Duodenal mucosa (tissue), 2 donors: ENCODE measurements at regions not wholly inside any gene's neighbourhood (a gene's known extent, or its start where the extent isn't known, plus 50 kb on each side); places are given as distances from the start of the nearest gene placed in this dataset.

Experiments used
- H3K27ac ChIP-seq: one replicate; pipeline ENCODE4 v1.7.0; 2013; ENCODE audit warnings: low read depth, low read length
- H3K27me3 ChIP-seq, 2 donors: one replicate each; pipeline ENCODE4 v1.7.0; 2013; ENCODE audit warnings: low read length in 2 of 2, control low read depth in 1 of 2; ENCODE audit not compliant: insufficient read depth in 2 of 2, control insufficient read depth in 1 of 2
- H3K36me3 ChIP-seq, 2 donors: one replicate each; pipeline ENCODE4 v1.7.0; 2013; ENCODE audit warnings: low read length in 2 of 2, control low read depth in 1 of 2; ENCODE audit not compliant: insufficient read depth in 2 of 2, control insufficient read depth in 1 of 2
- H3K4me1 ChIP-seq, 2 donors: one replicate each; pipeline ENCODE4 v1.7.0; 2013; ENCODE audit warnings: low read length in 2 of 2, control low read depth in 1 of 2; ENCODE audit not compliant: insufficient read depth in 2 of 2, control insufficient read depth in 1 of 2
- H3K4me3 ChIP-seq, 2 donors: one replicate each; pipeline ENCODE4 v1.7.0; 2013; ENCODE audit warnings: low read length in 2 of 2, low read depth in 1 of 2
- H3K9ac ChIP-seq, 2 donors: one replicate each; pipeline ENCODE4 v1.7.0; 2013; ENCODE audit warnings: low read length in 2 of 2, low read depth in 1 of 2
- H3K9me3 ChIP-seq, 2 donors: one replicate each; pipeline ENCODE4 v1.7.0; 2013; ENCODE audit warnings: low read length in 2 of 2, control low read depth in 1 of 2; ENCODE audit not compliant: control insufficient read depth in 1 of 2

DNA sequence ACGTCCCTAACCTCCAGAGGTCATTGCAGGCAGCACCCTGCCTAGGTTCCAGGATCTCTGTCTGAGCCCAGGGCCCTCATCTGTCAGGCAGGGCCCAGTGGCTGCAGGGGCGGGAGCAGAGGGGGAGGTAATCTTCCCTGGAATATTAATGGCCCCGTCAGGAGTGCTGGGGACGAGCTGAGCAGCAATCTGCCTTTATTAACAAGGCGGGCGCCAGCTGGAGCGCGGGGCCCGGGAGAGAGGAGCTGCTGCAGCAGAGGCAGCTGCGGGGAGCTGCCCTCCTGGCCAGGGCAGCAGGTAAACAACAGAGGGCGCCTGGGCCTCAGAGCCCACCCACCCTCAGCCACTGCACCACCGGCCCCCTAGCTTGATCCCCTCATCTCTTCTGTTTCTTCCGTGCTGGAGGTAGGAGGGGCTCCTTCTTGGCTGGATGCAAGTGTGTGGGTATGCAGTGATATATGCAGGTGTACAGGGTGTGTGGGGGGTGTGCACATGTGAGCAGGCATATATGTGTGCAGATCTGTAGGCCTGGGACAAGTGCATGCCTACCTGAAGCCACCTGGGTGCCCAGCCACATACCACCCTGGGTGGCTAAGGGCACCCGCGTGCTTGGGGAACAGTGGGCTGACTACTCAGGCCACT lies 131.8 kb upstream of the MLN start:
- no peaks in the 10 kb centered on the region for H3K4me1 ChIP-seq
- H3K9ac ChIP-seq, result no peak overlapping the region
- H3K4me3 ChIP-seq, result no peak overlapping the region
- H3K27ac ChIP-seq, result no peak overlapping the region
- H3K27me3 ChIP-seq, result no peaks in the 10 kb centered on the region
- no peaks in the 10 kb centered on the region for H3K9me3 ChIP-seq
- no peaks in the 10 kb centered on the region for H3K36me3 ChIP-seq

DNA sequence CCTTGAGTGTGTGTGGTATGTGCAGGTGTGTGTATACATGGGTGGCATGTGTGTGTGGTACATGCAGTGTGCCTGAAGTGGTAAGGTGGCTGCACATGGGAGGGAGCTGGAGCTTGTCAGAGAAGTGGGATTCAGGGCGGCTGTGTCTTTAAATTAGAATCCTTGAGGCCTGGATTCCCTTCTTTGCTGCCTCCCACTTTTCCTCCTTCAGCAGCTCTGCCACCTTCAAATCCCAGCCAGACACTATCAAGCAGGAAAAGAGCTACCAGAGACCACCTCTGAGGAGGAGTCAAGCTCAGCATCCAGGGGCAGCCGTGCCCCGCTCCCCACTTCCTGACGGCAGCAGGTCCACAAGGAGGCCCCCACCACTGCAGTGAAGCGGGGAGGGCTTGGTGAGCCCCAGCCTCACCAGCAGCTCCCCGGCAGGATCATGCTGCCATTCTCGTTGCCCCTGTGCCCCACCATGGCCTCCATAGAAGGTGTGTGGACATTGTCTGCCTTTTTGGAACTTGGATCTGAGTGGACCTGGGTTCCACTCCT lies 131.0 kb upstream of the MLN start:
- Histone ChIP-seq H3K36me3 (no peaks in the 10 kb centered on the region), H3K27me3 (no peaks in the 10 kb centered on the region), H3K27ac (no peak overlapping the region), H3K9ac (no peak overlapping the region), H3K4me1 (no peaks in the 10 kb centered on the region), H3K9me3 (no peaks in the 10 kb centered on the region), H3K4me3 (no peak overlapping the region)

DNA sequence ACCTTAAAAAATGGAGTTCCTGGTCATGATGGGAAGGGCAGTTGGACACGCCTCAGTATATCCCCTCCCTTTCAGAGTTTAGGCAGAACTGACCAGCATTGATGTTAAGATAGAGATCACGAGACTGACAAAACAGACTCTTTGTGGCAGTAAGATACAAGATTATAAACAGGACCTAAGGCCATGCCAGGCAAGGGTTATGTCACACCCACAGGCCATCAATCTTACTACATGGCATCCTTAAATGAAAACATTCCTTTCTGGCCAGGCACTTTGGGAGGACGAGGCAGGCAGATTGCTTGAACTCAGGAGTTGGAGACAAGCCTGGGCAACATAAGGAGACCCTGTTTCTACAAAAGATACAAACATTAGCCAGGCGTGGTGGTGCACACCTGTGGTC lies 129.3 kb upstream of the MLN start:
- H3K27me3 ChIP-seq, result no peaks in the 10 kb centered on the region
- H3K9me3 ChIP-seq, result no peaks in the 10 kb centered on the region
- H3K36me3 ChIP-seq, result no peaks in the 10 kb centered on the region
- H3K27ac ChIP-seq, result no peak overlapping the region
- no peak overlapping the region for H3K9ac ChIP-seq
- H3K4me1 ChIP-seq, result no peaks in the 10 kb centered on the region
- no peak overlapping the region for H3K4me3 ChIP-seq

DNA sequence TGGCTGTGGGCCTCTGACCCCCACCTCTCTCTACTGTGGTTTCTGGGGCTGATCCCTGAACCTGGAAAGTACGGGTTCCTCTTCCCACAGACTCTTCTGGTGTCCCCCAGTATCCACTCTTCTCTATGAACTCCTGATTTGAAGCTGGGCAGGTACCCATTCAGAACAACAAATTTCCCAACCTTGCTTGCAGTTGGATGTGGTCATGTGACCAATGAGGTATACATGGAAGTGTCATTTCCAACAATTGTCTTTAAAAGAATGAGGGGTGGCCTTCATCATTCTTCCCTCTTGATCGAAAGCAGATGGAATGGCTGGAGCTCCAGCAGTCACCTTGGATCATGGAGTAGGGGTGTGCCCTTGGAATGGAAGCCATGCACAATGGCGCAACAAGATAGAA lies 128.0 kb upstream of the MLN start:
- Histone ChIP-seq H3K27ac (no peak overlapping the region), H3K4me3 (no peak overlapping the region), H3K36me3 (no peaks in the 10 kb centered on the region), H3K9ac (no peak overlapping the region), H3K4me1 (no peaks in the 10 kb centered on the region), H3K9me3 (no peaks in the 10 kb centered on the region), H3K27me3 (no peaks in the 10 kb centered on the region)

DNA sequence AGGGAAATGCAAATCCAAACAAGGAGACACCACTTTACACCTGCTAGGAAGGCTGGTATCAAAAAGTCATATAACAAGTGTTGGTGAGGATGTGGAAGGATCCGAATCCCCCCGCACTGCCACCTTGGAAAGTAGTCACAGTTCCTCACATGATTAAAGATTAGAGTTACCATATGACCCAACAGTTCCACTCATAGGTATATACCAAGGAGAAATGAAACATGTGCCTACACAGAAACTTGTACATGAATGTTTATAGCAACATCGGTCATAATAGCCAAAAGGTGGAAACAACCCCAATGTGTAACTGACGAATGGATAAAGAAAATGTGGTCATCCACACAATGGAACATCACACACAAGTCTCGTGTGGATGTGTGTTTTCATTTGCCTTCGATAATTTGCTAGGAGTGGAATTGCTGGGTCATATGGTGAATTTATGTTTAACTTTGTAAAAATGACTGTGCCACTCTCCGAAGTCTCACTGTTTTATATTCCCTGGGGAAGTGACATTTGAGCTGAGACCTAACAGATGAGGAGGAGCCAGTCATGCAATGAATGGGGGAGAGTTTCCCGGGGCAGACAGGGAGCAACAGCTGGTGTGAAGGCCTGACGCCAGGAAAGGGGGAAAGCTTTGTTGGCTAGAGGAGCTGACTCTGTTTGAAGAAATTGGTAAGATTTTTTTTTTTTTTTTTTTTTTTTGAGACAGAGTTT lies 125.9 kb upstream of the MLN start:
- Histone ChIP-seq H3K27ac (no peak overlapping the region), H3K27me3 (no peaks in the 10 kb centered on the region), H3K36me3 (no peaks in the 10 kb centered on the region), H3K4me1 (no peaks in the 10 kb centered on the region), H3K4me3 (no peak overlapping the region), H3K9me3 (no peaks in the 10 kb centered on the region), H3K9ac (no peak overlapping the region)

DNA sequence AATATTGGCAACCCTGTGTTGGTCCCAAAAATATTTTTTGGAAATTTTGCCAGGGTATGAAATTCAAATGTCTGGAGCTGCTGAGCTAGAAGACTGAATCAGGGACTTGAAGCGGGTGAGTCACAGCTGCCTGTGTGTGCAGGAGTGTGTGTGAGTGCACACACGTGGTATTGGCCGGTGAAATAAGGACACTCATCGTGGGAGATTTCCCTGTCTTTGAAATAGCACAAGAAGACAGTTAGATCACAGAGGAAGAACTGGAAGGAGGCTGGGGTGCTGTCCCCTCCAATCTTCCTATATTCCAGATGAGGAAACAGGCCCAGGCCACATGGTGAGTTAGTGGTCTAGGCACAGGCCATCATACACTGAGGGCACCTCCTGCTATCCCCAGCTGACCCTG lies 123.8 kb upstream of the MLN start:
- Histone ChIP-seq H3K9ac (no peak overlapping the region), H3K9me3 (no peaks in the 10 kb centered on the region), H3K27ac (no peak overlapping the region), H3K4me3 (no peak overlapping the region), H3K27me3 (no peaks in the 10 kb centered on the region), H3K4me1 (no peaks in the 10 kb centered on the region), H3K36me3 (no peaks in the 10 kb centered on the region)

DNA sequence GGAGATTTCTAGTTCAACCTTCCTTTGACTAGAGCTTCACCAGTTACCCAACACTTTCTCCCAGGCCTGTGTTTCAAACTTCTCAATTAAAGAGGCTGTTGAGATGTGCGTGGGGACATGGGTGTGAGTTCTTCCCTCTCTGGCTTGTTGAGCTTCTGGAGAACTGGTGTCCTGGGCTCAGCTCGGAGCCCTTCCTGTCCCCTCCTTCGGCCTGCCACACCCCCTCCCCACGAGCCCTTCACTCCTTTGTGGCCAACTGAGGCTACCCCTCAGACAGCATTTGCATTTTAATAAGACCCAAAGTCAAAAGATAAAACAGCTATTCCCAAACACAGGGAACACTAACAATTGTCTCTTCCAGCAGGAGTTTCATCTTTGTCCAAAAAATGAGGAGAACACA lies 123.3 kb upstream of the MLN start:
- Histone ChIP-seq H3K27me3 (no peaks in the 10 kb centered on the region), H3K27ac (no peak overlapping the region), H3K9me3 (no peaks in the 10 kb centered on the region), H3K9ac (no peak overlapping the region), H3K4me1 (no peaks in the 10 kb centered on the region), H3K36me3 (no peaks in the 10 kb centered on the region), H3K4me3 (no peak overlapping the region)

DNA sequence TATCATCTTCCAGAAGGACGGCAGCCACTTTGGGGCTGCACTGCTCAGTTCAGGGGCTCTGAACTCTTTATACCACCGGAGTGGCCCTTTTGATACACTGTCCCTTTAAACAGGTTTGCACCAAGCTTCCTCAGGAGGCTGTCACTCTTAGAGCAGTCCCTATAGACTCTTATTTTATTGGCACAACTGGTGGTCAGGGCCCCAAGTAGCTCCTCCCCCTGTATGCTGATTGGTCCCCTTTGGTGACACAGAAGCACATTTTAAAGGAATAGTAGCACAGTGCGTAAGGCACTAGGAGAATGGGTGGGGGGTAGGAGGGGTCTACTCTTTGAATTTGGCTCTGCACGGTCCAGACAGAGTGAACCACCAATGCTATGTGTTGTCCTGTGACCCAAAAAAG lies 122.6 kb upstream of the MLN start:
- H3K9ac ChIP-seq, result no peak overlapping the region
- H3K4me1 ChIP-seq, result no peaks in the 10 kb centered on the region
- no peaks in the 10 kb centered on the region for H3K36me3 ChIP-seq
- no peak overlapping the region for H3K4me3 ChIP-seq
- no peaks in the 10 kb centered on the region for H3K27me3 ChIP-seq
- no peak overlapping the region for H3K27ac ChIP-seq
- no peaks in the 10 kb centered on the region for H3K9me3 ChIP-seq

DNA sequence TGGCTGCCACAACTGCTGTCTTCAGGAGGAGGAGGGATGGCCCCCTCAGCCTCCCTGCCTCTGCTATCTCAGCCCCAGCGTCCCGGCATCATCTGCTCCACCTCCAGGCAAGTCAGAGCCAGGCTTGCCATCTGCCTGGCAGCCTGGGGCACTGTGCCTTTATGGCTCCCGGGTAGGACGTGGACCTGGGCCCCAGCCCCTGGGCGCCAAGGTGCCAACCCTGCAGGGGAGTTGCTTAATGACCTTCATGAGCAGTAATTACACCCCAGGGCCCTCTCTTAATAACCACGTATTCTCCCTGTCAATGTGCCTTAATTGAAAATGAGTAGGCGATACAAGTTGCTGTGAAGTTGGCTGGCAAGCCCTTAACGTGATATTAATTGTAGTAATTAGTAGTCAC lies 122.1 kb upstream of the MLN start:
- no peak overlapping the region for H3K9ac ChIP-seq
- no peak overlapping the region for H3K4me3 ChIP-seq
- H3K36me3 ChIP-seq, result no peaks in the 10 kb centered on the region
- no peaks in the 10 kb centered on the region for H3K9me3 ChIP-seq
- H3K27ac ChIP-seq, result no peak overlapping the region
- no peaks in the 10 kb centered on the region for H3K27me3 ChIP-seq
- H3K4me1 ChIP-seq, result no peaks in the 10 kb centered on the region

DNA sequence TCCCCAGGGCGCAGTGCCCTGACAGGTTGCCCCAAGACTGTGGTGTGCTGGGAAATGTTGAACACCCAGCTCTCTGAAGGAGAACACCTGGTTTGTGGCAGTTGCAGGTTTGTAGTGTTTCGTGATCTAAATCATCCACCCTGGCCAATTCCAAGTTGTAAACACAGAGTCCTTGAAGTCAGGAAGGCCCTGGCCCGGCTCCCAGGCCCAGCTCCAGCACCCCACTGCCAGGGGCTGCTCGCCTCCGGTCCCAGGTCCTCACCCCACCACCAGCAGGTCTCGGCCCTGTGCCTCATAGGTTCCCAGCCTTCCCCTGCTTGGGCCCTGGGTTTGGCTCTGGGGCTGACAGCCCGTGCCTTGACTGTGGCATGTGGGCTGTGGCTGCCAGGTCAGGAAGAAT lies 121.4 kb upstream of the MLN start:
- Histone ChIP-seq H3K27me3 (no peaks in the 10 kb centered on the region), H3K4me3 (no peak overlapping the region), H3K9me3 (no peaks in the 10 kb centered on the region), H3K36me3 (no peaks in the 10 kb centered on the region), H3K27ac (no peak overlapping the region), H3K4me1 (no peaks in the 10 kb centered on the region), H3K9ac (no peak overlapping the region)
